ENCODE measurements at regions not wholly inside any gene's neighbourhood (a gene's known extent, or its start where the extent isn't known, plus 50 kb on each side); places are given as distances from the start of the nearest gene placed in this dataset.

DNA sequence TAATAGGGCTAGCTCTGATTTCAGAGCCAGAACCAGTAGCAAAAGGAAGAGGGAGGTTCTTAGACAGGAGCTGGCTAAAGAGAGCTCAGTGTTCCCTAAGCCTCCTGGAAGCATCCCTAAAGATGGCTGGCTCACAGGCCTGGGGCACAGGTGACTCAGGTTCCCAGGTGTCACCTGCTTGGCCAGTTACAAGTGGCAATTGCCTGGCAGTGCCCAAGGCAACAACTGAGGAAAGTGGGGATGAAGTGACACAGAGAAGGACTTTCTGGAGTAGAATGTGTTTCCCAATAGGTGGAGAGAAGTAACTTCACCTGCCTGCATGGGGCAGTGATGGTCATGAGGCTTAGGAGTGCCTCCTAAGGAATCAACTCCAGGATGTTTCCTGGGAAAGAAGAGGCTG is 66.5 kb upstream of the EEPD1 start:
- no peak overlapping the region for H3K27ac ChIP-seq (ENCODE audit: low read depth in 2 of 2, low read length in 2 of 2)
- no peaks in the 10 kb centered on the region for H3K4me1 ChIP-seq (ENCODE audit: control insufficient read depth in 2 of 2, insufficient read depth in 2 of 2, low read length in 2 of 2)
- H3K27me3 ChIP-seq (ENCODE audit: control insufficient read depth in 2 of 2, insufficient read depth in 2 of 2, low read length in 2 of 2): no peaks in the 10 kb centered on the region
- H3K4me3 ChIP-seq (ENCODE audit: low read length in 2 of 2): no peak overlapping the region
- H3K9me3 ChIP-seq (ENCODE audit: control insufficient read depth in 2 of 2, low read length in 2 of 2): no peaks in the 10 kb centered on the region
- H3K36me3 ChIP-seq (ENCODE audit: control insufficient read depth in 2 of 2, insufficient read depth in 2 of 2, low read length in 2 of 2): no peaks in the 10 kb centered on the region
- no peak overlapping the region for H3K9ac ChIP-seq (ENCODE audit: low read depth in 1 of 2, low read length in 2 of 2)

GRCh38 chr7:36088553-36088952 is 64.5 kb upstream of the EEPD1 start:
- Histone ChIP-seq H3K4me1 (ENCODE audit: control insufficient read depth in 2 of 2, insufficient read depth in 2 of 2, low read length in 2 of 2) (no peaks in the 10 kb centered on the region), H3K9me3 (ENCODE audit: control insufficient read depth in 2 of 2, low read length in 2 of 2) (no peaks in the 10 kb centered on the region), H3K27me3 (ENCODE audit: control insufficient read depth in 2 of 2, insufficient read depth in 2 of 2, low read length in 2 of 2) (no peaks in the 10 kb centered on the region), H3K27ac (ENCODE audit: low read depth in 2 of 2, low read length in 2 of 2) (no peak overlapping the region), H3K36me3 (ENCODE audit: control insufficient read depth in 2 of 2, insufficient read depth in 2 of 2, low read length in 2 of 2) (no peaks in the 10 kb centered on the region), H3K9ac (ENCODE audit: low read depth in 1 of 2, low read length in 2 of 2) (no peak overlapping the region), H3K4me3 (ENCODE audit: low read length in 2 of 2) (no peak overlapping the region)

- no peak overlapping the region for H3K27ac ChIP-seq (ENCODE audit: low read depth in 2 of 2, low read length in 2 of 2)
- no peaks in the 10 kb centered on the region for H3K27me3 ChIP-seq (ENCODE audit: control insufficient read depth in 2 of 2, insufficient read depth in 2 of 2, low read length in 2 of 2)
- no peak overlapping the region for H3K4me3 ChIP-seq (ENCODE audit: low read length in 2 of 2)
- H3K9me3 ChIP-seq (ENCODE audit: control insufficient read depth in 2 of 2, low read length in 2 of 2): no peaks in the 10 kb centered on the region
- no peak overlapping the region for H3K9ac ChIP-seq (ENCODE audit: low read depth in 1 of 2, low read length in 2 of 2)
- no peaks in the 10 kb centered on the region for H3K36me3 ChIP-seq (ENCODE audit: control insufficient read depth in 2 of 2, insufficient read depth in 2 of 2, low read length in 2 of 2)
- H3K4me1 ChIP-seq (ENCODE audit: control insufficient read depth in 2 of 2, insufficient read depth in 2 of 2, low read length in 2 of 2): no peaks in the 10 kb centered on the region
These were observed 64.1 kb upstream of the EEPD1 start for GRCh38 chr7:36088966-36089365.

- Histone ChIP-seq H3K4me3 (ENCODE audit: low read length in 2 of 2) (no peak overlapping the region), H3K9me3 (ENCODE audit: control insufficient read depth in 2 of 2, low read length in 2 of 2) (no peaks in the 10 kb centered on the region), H3K36me3 (ENCODE audit: control insufficient read depth in 2 of 2, insufficient read depth in 2 of 2, low read length in 2 of 2) (no peaks in the 10 kb centered on the region), H3K27ac (ENCODE audit: low read depth in 2 of 2, low read length in 2 of 2) (no peak overlapping the region), H3K9ac (ENCODE audit: low read depth in 1 of 2, low read length in 2 of 2) (no peak overlapping the region), H3K27me3 (ENCODE audit: control insufficient read depth in 2 of 2, insufficient read depth in 2 of 2, low read length in 2 of 2) (no peaks in the 10 kb centered on the region), H3K4me1 (ENCODE audit: control insufficient read depth in 2 of 2, insufficient read depth in 2 of 2, low read length in 2 of 2) (no peaks in the 10 kb centered on the region)
These were observed 61.8 kb upstream of the EEPD1 start for GRCh38 chr7:36090976-36091873.

GRCh38 chr7:36091874-36092176 is 61.2 kb upstream of the EEPD1 start:
- no peaks in the 10 kb centered on the region for H3K36me3 ChIP-seq (ENCODE audit: control insufficient read depth in 2 of 2, insufficient read depth in 2 of 2, low read length in 2 of 2)
- H3K4me1 ChIP-seq (ENCODE audit: control insufficient read depth in 2 of 2, insufficient read depth in 2 of 2, low read length in 2 of 2): no peaks in the 10 kb centered on the region
- no peaks in the 10 kb centered on the region for H3K9me3 ChIP-seq (ENCODE audit: control insufficient read depth in 2 of 2, low read length in 2 of 2)
- no peak overlapping the region for H3K9ac ChIP-seq (ENCODE audit: low read depth in 1 of 2, low read length in 2 of 2)
- no peak overlapping the region for H3K4me3 ChIP-seq (ENCODE audit: low read length in 2 of 2)
- no peaks in the 10 kb centered on the region for H3K27me3 ChIP-seq (ENCODE audit: control insufficient read depth in 2 of 2, insufficient read depth in 2 of 2, low read length in 2 of 2)
- H3K27ac ChIP-seq (ENCODE audit: low read depth in 2 of 2, low read length in 2 of 2): no peak overlapping the region

DNA sequence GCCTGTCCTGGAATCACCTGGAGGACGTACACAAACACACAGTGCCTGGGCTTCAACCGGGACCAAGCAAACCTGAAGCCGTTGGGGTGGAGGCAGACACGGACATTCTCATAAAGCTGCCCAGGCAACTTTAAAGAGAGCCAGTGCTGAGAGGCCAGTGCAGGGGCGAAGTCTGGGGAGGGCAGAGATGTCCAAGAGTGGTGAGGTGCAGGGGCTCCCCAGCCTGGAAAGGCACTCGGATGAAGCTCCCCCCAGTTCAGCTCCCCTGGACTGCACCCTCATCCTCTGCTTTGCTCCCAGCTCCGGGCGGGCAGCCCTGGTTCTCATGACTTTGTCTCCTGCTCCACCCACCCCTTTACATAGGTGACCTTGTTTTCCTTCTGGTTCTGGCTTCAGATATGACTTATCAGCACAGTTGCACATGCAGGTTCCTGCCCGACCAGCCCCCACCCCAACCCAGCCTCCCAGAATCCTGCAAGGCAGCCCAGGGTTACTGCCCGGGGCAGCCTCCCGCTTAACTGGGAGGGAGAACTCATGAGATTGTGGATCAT is 60.8 kb upstream of the EEPD1 start:
- H3K9ac ChIP-seq (ENCODE audit: low read depth in 1 of 2, low read length in 2 of 2): no peak overlapping the region

GRCh38 chr7:36096460-36097095 is 56.5 kb upstream of the EEPD1 start:
- peaks cover 0 to 2% of the 10 kb centered on the region in 2 donors for H3K27me3 ChIP-seq (ENCODE audit: control insufficient read depth in 2 of 2, insufficient read depth in 2 of 2, low read length in 2 of 2)
- H3K9ac ChIP-seq (ENCODE audit: low read depth in 1 of 2, low read length in 2 of 2): no peak overlapping the region

More for the DNA sequence above, 60.8 kb upstream of the EEPD1 start:
- Histone ChIP-seq H3K36me3 (ENCODE audit: control insufficient read depth in 2 of 2, insufficient read depth in 2 of 2, low read length in 2 of 2) (no peaks in the 10 kb centered on the region), H3K27ac (ENCODE audit: low read depth in 2 of 2, low read length in 2 of 2) (no peak overlapping the region), H3K4me3 (ENCODE audit: low read length in 2 of 2) (no peak overlapping the region), H3K9me3 (ENCODE audit: control insufficient read depth in 2 of 2, low read length in 2 of 2) (no peaks in the 10 kb centered on the region), H3K4me1 (ENCODE audit: control insufficient read depth in 2 of 2, insufficient read depth in 2 of 2, low read length in 2 of 2) (no peaks in the 10 kb centered on the region), H3K27me3 (ENCODE audit: control insufficient read depth in 2 of 2, insufficient read depth in 2 of 2, low read length in 2 of 2) (no peaks in the 10 kb centered on the region)

GRCh38 chr7:36098096-36098495 is 55.0 kb upstream of the EEPD1 start:
- Histone ChIP-seq H3K9me3 (ENCODE audit: control insufficient read depth in 2 of 2, low read length in 2 of 2) (no peaks in the 10 kb centered on the region), H3K4me3 (ENCODE audit: low read length in 2 of 2) (no peak overlapping the region), H3K9ac (ENCODE audit: low read depth in 1 of 2, low read length in 2 of 2) (no peak overlapping the region), H3K27me3 (ENCODE audit: control insufficient read depth in 2 of 2, insufficient read depth in 2 of 2, low read length in 2 of 2) (peaks cover 0 to 2% of the 10 kb centered on the region in 2 donors), H3K27ac (ENCODE audit: low read depth in 2 of 2, low read length in 2 of 2) (no peak overlapping the region), H3K4me1 (ENCODE audit: control insufficient read depth in 2 of 2, insufficient read depth in 2 of 2, low read length in 2 of 2) (no peaks in the 10 kb centered on the region), H3K36me3 (ENCODE audit: control insufficient read depth in 2 of 2, insufficient read depth in 2 of 2, low read length in 2 of 2) (no peaks in the 10 kb centered on the region)

More at GRCh38 chr7:36096460-36097095, 56.5 kb upstream of the EEPD1 start:
- no peaks in the 10 kb centered on the region for H3K9me3 ChIP-seq (ENCODE audit: control insufficient read depth in 2 of 2, low read length in 2 of 2)
- no peak overlapping the region for H3K4me3 ChIP-seq (ENCODE audit: low read length in 2 of 2)
- no peaks in the 10 kb centered on the region for H3K4me1 ChIP-seq (ENCODE audit: control insufficient read depth in 2 of 2, insufficient read depth in 2 of 2, low read length in 2 of 2)
- H3K36me3 ChIP-seq (ENCODE audit: control insufficient read depth in 2 of 2, insufficient read depth in 2 of 2, low read length in 2 of 2): no peaks in the 10 kb centered on the region
- H3K27ac ChIP-seq (ENCODE audit: low read depth in 2 of 2, low read length in 2 of 2): no peak overlapping the region

GRCh38 chr7:36100226-36100625 is 52.8 kb upstream of the EEPD1 start:
- no peak overlapping the region for H3K4me3 ChIP-seq (ENCODE audit: low read length in 2 of 2)
- no peaks in the 10 kb centered on the region for H3K4me1 ChIP-seq (ENCODE audit: control insufficient read depth in 2 of 2, insufficient read depth in 2 of 2, low read length in 2 of 2)
- no peaks in the 10 kb centered on the region for H3K9me3 ChIP-seq (ENCODE audit: control insufficient read depth in 2 of 2, low read length in 2 of 2)
- no peaks in the 10 kb centered on the region for H3K36me3 ChIP-seq (ENCODE audit: control insufficient read depth in 2 of 2, insufficient read depth in 2 of 2, low read length in 2 of 2)
- H3K27me3 ChIP-seq (ENCODE audit: control insufficient read depth in 2 of 2, insufficient read depth in 2 of 2, low read length in 2 of 2): peaks cover 0 to 2% of the 10 kb centered on the region in 2 donors
- no peak overlapping the region for H3K27ac ChIP-seq (ENCODE audit: low read depth in 2 of 2, low read length in 2 of 2)
- no peak overlapping the region for H3K9ac ChIP-seq (ENCODE audit: low read depth in 1 of 2, low read length in 2 of 2)

DNA sequence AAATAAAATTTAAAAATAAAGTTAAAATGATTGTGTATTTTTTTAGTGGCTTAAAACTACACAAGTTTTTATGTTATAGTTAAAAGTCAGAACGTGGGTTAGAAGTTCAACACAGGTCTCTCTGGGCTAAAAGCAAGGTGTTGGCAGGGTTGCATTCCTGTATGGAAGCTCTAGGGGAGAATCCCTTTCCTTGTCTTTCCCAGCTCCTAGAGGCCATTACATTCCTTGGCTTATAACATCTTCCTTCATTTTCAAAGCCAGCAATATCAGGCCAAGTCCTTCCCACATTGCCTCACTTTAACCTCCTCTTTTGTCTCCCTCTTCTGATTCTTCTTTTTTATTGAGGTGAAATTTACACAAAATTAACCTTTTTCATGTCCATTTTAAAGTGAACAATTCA is 52.4 kb upstream of the EEPD1 start:
- Histone ChIP-seq H3K36me3 (ENCODE audit: control insufficient read depth in 2 of 2, insufficient read depth in 2 of 2, low read length in 2 of 2) (no peaks in the 10 kb centered on the region), H3K27ac (ENCODE audit: low read depth in 2 of 2, low read length in 2 of 2) (no peak overlapping the region), H3K9me3 (ENCODE audit: control insufficient read depth in 2 of 2, low read length in 2 of 2) (no peaks in the 10 kb centered on the region), H3K4me3 (ENCODE audit: low read length in 2 of 2) (no peak overlapping the region), H3K4me1 (ENCODE audit: control insufficient read depth in 2 of 2, insufficient read depth in 2 of 2, low read length in 2 of 2) (no peaks in the 10 kb centered on the region), H3K27me3 (ENCODE audit: control insufficient read depth in 2 of 2, insufficient read depth in 2 of 2, low read length in 2 of 2) (peaks cover 0 to 2% of the 10 kb centered on the region in 2 donors), H3K9ac (ENCODE audit: low read depth in 1 of 2, low read length in 2 of 2) (no peak overlapping the region)

All from mucosa of rectum (tissue), 2 donors.